HEK293 (cell line): ENCODE measurements at regions not wholly inside any gene's neighbourhood (a gene's known extent, or its start where the extent isn't known, plus 50 kb on each side); places are given as distances from the start of the nearest gene placed in this dataset.
A peak's percentile ranks its signal among the peaks of the same experiment; 100 is the strongest.

Source experiments
- CTCF ChIA-PET: fragments of 350-600 bp; formaldehyde crosslinking; extraction: SDS; loops from one replicate; lab custom pipeline; 2021; ENCODE audit warnings: antibody characterized with exemption; lab: Yijun Ruan, JAX
- POLR2A ChIA-PET: fragments of 300-600 bp; formaldehyde crosslinking; extraction: SDS; loops from one replicate; lab custom pipeline; 2020; ENCODE audit warnings: antibody characterized with exemption, inconsistent platforms; lab: Yijun Ruan, JAX
- H3K27ac ChIP-seq: fragments of 200-500 bp; sonication (Bioruptor generic); 2 replicates; pipeline ENCODE4 v1.5.1; 2014; ENCODE audit warnings: low read depth, low read length, control low read depth, inconsistent platforms; ENCODE audit errors: extremely low read depth
- H3K36me3 ChIP-seq, 2 experiments: fragments of 200-500 bp in 1 of 2; sonication (Bioruptor generic) in 1 of 2; 1 replicate in 1 of 2; 2 replicates in 1 of 2; pipeline ENCODE4 v1.5.1; 2014 to 2017; ENCODE audit warnings: inconsistent platforms in 2 of 2, low read length in 2 of 2; ENCODE audit not compliant: control insufficient read depth in 2 of 2, insufficient read depth in 1 of 2
- H3K4me1 ChIP-seq: fragments of 200-500 bp; sonication (Bioruptor generic); 2 replicates; pipeline ENCODE4 v1.5.1; 2014; ENCODE audit warnings: mild to moderate bottlenecking, low read length, inconsistent platforms; ENCODE audit not compliant: control insufficient read depth, insufficient read depth
- H3K4me3 ChIP-seq: 2 replicates; pipeline ENCODE4 v1.5.1; 2011; ENCODE audit warnings: low read depth, mild to moderate bottlenecking, control low read depth, low read length, moderate library complexity
- H3K9me3 ChIP-seq: fragments of 200-500 bp; sonication (Bioruptor generic); 2 replicates; pipeline ENCODE4 v1.5.1; 2014; ENCODE audit warnings: low read depth, low read length, inconsistent platforms; ENCODE audit not compliant: control insufficient read depth, insufficient read depth
- EGR2 ChIP-seq: fragments of 450-650 bp; formaldehyde crosslinking; IDR thresholded peaks from 2 replicates; pipeline ENCODE4 v1.5.1; 2016; ENCODE audit warnings: low read depth, missing biosample characterization, missing genetic modification characterization
- GLIS1 ChIP-seq: fragments of 450-650 bp; formaldehyde crosslinking; IDR thresholded peaks from 2 replicates; pipeline ENCODE4 v1.5.1; 2016; ENCODE audit warnings: missing biosample characterization, missing genetic modification characterization
- PRDM4 ChIP-seq: fragments of 450-650 bp; formaldehyde crosslinking; IDR thresholded peaks from 2 replicates; pipeline ENCODE4 v1.5.1; 2017; ENCODE audit warnings: missing biosample characterization, missing genetic modification characterization
- SP2 ChIP-seq: fragments of 450-650 bp; formaldehyde crosslinking; IDR thresholded peaks from 2 replicates; pipeline ENCODE4 v1.5.1; 2016; ENCODE audit warnings: missing biosample characterization, missing genetic modification characterization
- ZFHX2 ChIP-seq: fragments of 450-650 bp; formaldehyde crosslinking; conservative IDR thresholded peaks from 2 replicates; pipeline ENCODE4 v1.5.1; 2016; ENCODE audit warnings: missing biosample characterization, missing genetic modification characterization
- ZNF132 ChIP-seq: fragments of 450-650 bp; formaldehyde crosslinking; IDR thresholded peaks from 2 replicates; pipeline ENCODE4 v1.5.1; 2017; ENCODE audit warnings: missing biosample characterization, missing genetic modification characterization, borderline replicate concordance
- ZNF175 ChIP-seq: fragments of 450-650 bp; formaldehyde crosslinking; IDR thresholded peaks from 2 replicates; pipeline ENCODE4 v1.5.1; 2016; ENCODE audit warnings: missing biosample characterization, missing genetic modification characterization
- ZNF239 ChIP-seq: fragments of 450-650 bp; formaldehyde crosslinking; IDR thresholded peaks from 2 replicates; pipeline ENCODE4 v1.5.1; 2016; ENCODE audit warnings: missing biosample characterization, missing genetic modification characterization
- ZNF292 ChIP-seq: fragments of 450-650 bp; formaldehyde crosslinking; IDR thresholded peaks from 2 replicates; pipeline ENCODE4 v1.5.1; 2016; ENCODE audit warnings: low read depth, missing biosample characterization, missing genetic modification characterization, borderline replicate concordance
- ZNF311 ChIP-seq: fragments of 450-650 bp; formaldehyde crosslinking; IDR thresholded peaks from 2 replicates; pipeline ENCODE4 v1.5.1; 2017; ENCODE audit warnings: missing biosample characterization, missing genetic modification characterization, borderline replicate concordance
- ZNF341 ChIP-seq: fragments of 450-650 bp; formaldehyde crosslinking; IDR thresholded peaks from 2 replicates; pipeline ENCODE4; 2016; ENCODE audit warnings: low read depth, missing biosample characterization, missing genetic modification characterization
- ZNF398 ChIP-seq: fragments of 450-650 bp; formaldehyde crosslinking; IDR thresholded peaks from 2 replicates; pipeline ENCODE4 v1.5.1; 2017; ENCODE audit warnings: missing biosample characterization, missing genetic modification characterization
- ZNF433 ChIP-seq: fragments of 450-650 bp; formaldehyde crosslinking; IDR thresholded peaks from 2 replicates; pipeline ENCODE4 v1.5.1; 2016; ENCODE audit warnings: missing biosample characterization, missing genetic modification characterization, low read depth
- ZNF514 ChIP-seq: fragments of 450-650 bp; formaldehyde crosslinking; IDR thresholded peaks from 2 replicates; pipeline ENCODE4 v1.5.1; 2016; ENCODE audit warnings: missing biosample characterization, missing genetic modification characterization
- ZNF585B ChIP-seq: fragments of 450-650 bp; formaldehyde crosslinking; IDR thresholded peaks from 2 replicates; pipeline ENCODE4 v1.5.1; 2016; ENCODE audit warnings: missing biosample characterization, missing genetic modification characterization
- ZNF600 ChIP-seq: fragments of 450-650 bp; formaldehyde crosslinking; IDR thresholded peaks from 2 replicates; pipeline ENCODE4 v1.5.1; 2016; ENCODE audit warnings: missing biosample characterization, missing genetic modification characterization
- ZNF664 ChIP-seq: fragments of 450-650 bp; formaldehyde crosslinking; IDR thresholded peaks from 2 replicates; pipeline ENCODE4 v1.5.1; 2016; ENCODE audit warnings: missing biosample characterization, missing genetic modification characterization
- ZNF670 ChIP-seq: fragments of 450-650 bp; formaldehyde crosslinking; IDR thresholded peaks from 2 replicates; pipeline ENCODE4 v1.5.1; 2016; ENCODE audit warnings: missing biosample characterization, missing genetic modification characterization, low read depth
- ZNF707 ChIP-seq: fragments of 450-650 bp; formaldehyde crosslinking; IDR thresholded peaks from 2 replicates; pipeline ENCODE4 v1.5.1; 2016; ENCODE audit warnings: missing biosample characterization, missing genetic modification characterization
- ZNF830 ChIP-seq: fragments of 450-650 bp; IDR thresholded peaks from 2 replicates; pipeline ENCODE4 v1.5.0; 2018; ENCODE audit warnings: missing biosample characterization, missing genetic modification characterization, low read depth, mild to moderate bottlenecking, moderate library complexity

- no peak for TF ChIP-seq ZNF433 (tag by site-specific recombination)
- TF ChIP-seq ZNF239 (tag by site-specific recombination) = 0 out of 2 replicates have a peak, but pooled peaks have one; percentile 9
- no peak for TF ChIP-seq GLIS1 (tag by site-specific recombination)
- TF ChIP-seq ZNF600 (tag by site-specific recombination) = no peak
- TF ChIP-seq EGR2 (tag by site-specific recombination) = peak; percentile 100
- 0 out of 2 replicates have a peak, but pooled peaks have one; percentile 48 for TF ChIP-seq ZNF311 (tag by site-specific recombination)
- TF ChIP-seq ZNF707 (tag by site-specific recombination) = no peak; the same call in 1 of the 2 replicates
- no peak for TF ChIP-seq ZNF664 (tag by site-specific recombination)
- 0 out of 2 replicates have a peak, but pooled peaks have one; percentile 6 for TF ChIP-seq ZNF514 (tag by site-specific recombination)
- TF ChIP-seq ZNF585B (tag by site-specific recombination) = no peak
- no peak for TF ChIP-seq ZNF292 (tag by site-specific recombination)
- TF ChIP-seq SP2 (tag by site-specific recombination) = no peak
- no peak for TF ChIP-seq ZNF398 (tag by site-specific recombination)
- no peak for TF ChIP-seq ZNF830 (tag by site-specific recombination)
- TF ChIP-seq ZFHX2 (tag by site-specific recombination) = peak; percentile 100
Measured at GRCh38 chr7:27367933-27368549, 125.4 kb downstream of the EVX1 start (continued).

- Histone ChIP-seq H3K36me3 (no peaks in the 10 kb centered on the region), H3K27ac (no peak overlapping the region), H3K9me3 (no peaks in the 10 kb centered on the region), H3K4me1 (peaks cover 8% of the 10 kb centered on the region), H3K4me3 (no peak overlapping the region)
- no peak for TF ChIP-seq ZNF341 (tag by site-specific recombination)
- CTCF ChIA-PET = interaction anchor here (1.3 kb wide), 2 partner anchors 14 to 719 kb away, joined by 3 to 9 read pairs; no protein-coding TSS in a partner anchor
- POLR2A ChIA-PET = no interaction called here
Measured at GRCh38 chr7:27374958-27375841, 132.6 kb downstream of the EVX1 start.

- Histone ChIP-seq H3K9me3 (no peaks in the 10 kb centered on the region), H3K27ac (no peak overlapping the region), H3K36me3 (no peaks in the 10 kb centered on the region), H3K4me1 (peaks cover 8% of the 10 kb centered on the region), H3K4me3 (no peak overlapping the region)
- ChIA-PET POLR2A (no interaction called here), CTCF (interaction anchor here (1.3 kb wide), 1 partner anchor 13 kb away, joined by 9 read pairs; no protein-coding TSS in a partner anchor)
- TF ChIP-seq ZNF670 (tag by site-specific recombination) (no peak), PRDM4 (tag by site-specific recombination) (no peak), ZNF132 (tag by site-specific recombination) (no peak), ZNF175 (no peak)
Measured at GRCh38 chr7:27375958-27376357, 133.4 kb downstream of the EVX1 start.
